HUES6 (cell line): ENCODE measurements at regions not wholly inside any gene's neighbourhood (a gene's known extent, or its start where the extent isn't known, plus 50 kb on each side); places are given as distances from the start of the nearest gene placed in this dataset.
"Not testable (repeated sequence)": the region's sequence is repeated elsewhere in the genome, so short reads cannot be mapped to it uniquely, and the experiment has no call there.

Source experiments
- H3K27ac ChIP-seq: 2 replicates; pipeline ENCODE4 v1.7.0; 2013; ENCODE audit warnings: low read depth, mild to moderate bottlenecking, low read length, inconsistent platforms
- H3K27me3 ChIP-seq: 2 replicates; pipeline ENCODE4 v1.6.1; 2013; ENCODE audit warnings: low read length; ENCODE audit not compliant: control insufficient read depth, insufficient read depth
- H3K36me3 ChIP-seq: 2 replicates; pipeline ENCODE4 v1.6.1; 2013; ENCODE audit warnings: low read length; ENCODE audit not compliant: control insufficient read depth, insufficient read depth
- H3K4me1 ChIP-seq: 2 replicates; pipeline ENCODE4 v1.6.1; 2013; ENCODE audit warnings: low read length; ENCODE audit not compliant: control insufficient read depth, insufficient read depth
- H3K4me3 ChIP-seq: 2 replicates; pipeline ENCODE4 v1.5.1; 2013; ENCODE audit warnings: low read depth, low read length
- H3K9ac ChIP-seq: one replicate; pipeline ENCODE4 v1.6.1; 2013; ENCODE audit warnings: mild to moderate bottlenecking, low read length
- H3K9me3 ChIP-seq: 2 replicates; pipeline ENCODE4 v1.6.1; 2013; ENCODE audit warnings: low read depth, low read length; ENCODE audit not compliant: control insufficient read depth, insufficient read depth

GRCh38 chr15:87675271-87675670, 581.3 kb downstream of the NTRK3 start:
- H3K36me3 ChIP-seq = no peaks in the 10 kb centered on the region
- H3K9ac ChIP-seq = no peak overlapping the region
- H3K4me1 ChIP-seq = no peaks in the 10 kb centered on the region
- no peaks in the 10 kb centered on the region for H3K9me3 ChIP-seq
- H3K4me3 ChIP-seq = no peak overlapping the region
- no peaks in the 10 kb centered on the region for H3K27me3 ChIP-seq
- no peak overlapping the region for H3K27ac ChIP-seq

- no peaks in the 10 kb centered on the region for H3K27me3 ChIP-seq
- H3K27ac ChIP-seq = no peak overlapping the region
- no peaks in the 10 kb centered on the region for H3K4me1 ChIP-seq
- peaks cover 11% of the 10 kb centered on the region; the same call in 1 of the 2 replicates for H3K9me3 ChIP-seq
- no peak overlapping the region for H3K4me3 ChIP-seq
- H3K36me3 ChIP-seq = no peaks in the 10 kb centered on the region
- H3K9ac ChIP-seq = no peak overlapping the region
Observed at GRCh38 chr15:87672309-87673288, 583.9 kb downstream of the NTRK3 start.

- no peaks in the 10 kb centered on the region for H3K36me3 ChIP-seq
- no peaks in the 10 kb centered on the region for H3K27me3 ChIP-seq
- H3K27ac ChIP-seq = no peak overlapping the region
- H3K9me3 ChIP-seq = peaks cover 19% of the 10 kb centered on the region; the same call in 1 of the 2 replicates
- H3K4me3 ChIP-seq = no peak overlapping the region
- no peaks in the 10 kb centered on the region for H3K4me1 ChIP-seq
- H3K9ac ChIP-seq = no peak overlapping the region
Observed at GRCh38 chr15:87671289-87671688, 585.2 kb downstream of the NTRK3 start.

GRCh38 chr15:87669846-87670245, 586.7 kb downstream of the NTRK3 start:
- Histone ChIP-seq H3K27ac (no peak overlapping the region), H3K4me3 (no peak overlapping the region), H3K4me1 (no peaks in the 10 kb centered on the region), H3K9ac (no peak overlapping the region), H3K27me3 (no peaks in the 10 kb centered on the region), H3K36me3 (no peaks in the 10 kb centered on the region), H3K9me3 (peaks cover 19% of the 10 kb centered on the region; the same call in 1 of the 2 replicates)

- H3K9me3 ChIP-seq = peaks cover 20% of the 10 kb centered on the region; the same call in 1 of the 2 replicates
- H3K27ac ChIP-seq, H3K4me3 ChIP-seq, H3K27me3 ChIP-seq, H3K9ac ChIP-seq, H3K36me3 ChIP-seq, H3K4me1 ChIP-seq: not testable (repeated sequence)
Observed at GRCh38 chr15:87668768-87669564, 587.6 kb downstream of the NTRK3 start.

- Histone ChIP-seq H3K4me3 (no peak overlapping the region), H3K27me3 (no peaks in the 10 kb centered on the region), H3K9me3 (peaks cover 25% of the 10 kb centered on the region), H3K9ac (no peak overlapping the region), H3K27ac (no peak overlapping the region), H3K36me3 (no peaks in the 10 kb centered on the region), H3K4me1 (no peaks in the 10 kb centered on the region)
Observed at GRCh38 chr15:87667643-87668042, 588.9 kb downstream of the NTRK3 start.

GRCh38 chr15:87662575-87662974, 594.0 kb downstream of the NTRK3 start:
- no peak overlapping the region for H3K27ac ChIP-seq
- no peak overlapping the region for H3K4me3 ChIP-seq
- H3K4me1 ChIP-seq = no peaks in the 10 kb centered on the region
- H3K9me3 ChIP-seq = peaks cover 14% of the 10 kb centered on the region
- H3K36me3 ChIP-seq = no peaks in the 10 kb centered on the region
- H3K27me3 ChIP-seq = no peaks in the 10 kb centered on the region
- H3K9ac ChIP-seq = no peak overlapping the region

DNA sequence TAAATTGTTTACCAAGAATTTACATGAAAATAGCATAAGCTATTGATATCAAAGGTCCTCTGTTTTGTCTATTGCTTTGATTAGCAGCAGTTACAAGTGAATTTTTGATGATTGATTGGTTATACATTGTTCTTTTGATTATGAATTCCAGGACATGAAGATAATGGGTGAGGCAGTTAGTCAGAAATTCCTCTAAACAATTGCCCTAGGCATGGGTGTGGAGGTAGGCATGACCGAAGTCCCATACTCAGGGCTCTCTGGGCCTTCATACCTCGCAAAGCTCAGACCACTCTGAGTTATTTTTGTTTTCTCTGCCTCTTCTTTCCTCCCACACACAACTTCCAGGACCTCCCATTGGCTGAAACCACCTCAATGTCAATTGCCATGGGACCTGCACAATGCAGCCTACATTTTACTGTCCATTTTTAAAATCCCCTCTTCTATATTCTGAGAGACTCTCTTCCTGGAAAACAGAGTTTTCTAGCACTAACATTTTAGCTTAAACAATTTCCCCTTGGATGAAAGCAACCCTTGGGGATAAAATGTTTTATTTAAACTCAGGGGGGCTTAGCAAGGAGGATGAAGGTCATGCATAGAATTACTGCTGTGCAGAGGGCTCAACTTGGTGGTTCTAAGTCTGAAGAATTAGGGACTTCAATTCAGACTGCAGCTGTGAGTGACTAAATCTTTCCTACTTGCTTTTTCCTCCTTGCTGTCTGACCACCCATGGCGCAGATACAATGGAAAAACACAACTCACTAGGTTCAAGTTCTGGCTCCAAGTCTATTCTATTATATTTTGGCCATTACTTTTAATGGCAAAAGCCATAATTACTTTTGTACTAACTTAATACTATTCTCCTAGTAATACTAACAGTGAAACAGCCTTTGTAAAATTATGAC, 594.8 kb downstream of the NTRK3 start:
- no peaks in the 10 kb centered on the region for H3K27me3 ChIP-seq
- H3K4me1 ChIP-seq = no peaks in the 10 kb centered on the region
- no peaks in the 10 kb centered on the region for H3K36me3 ChIP-seq
- H3K27ac ChIP-seq = no peak overlapping the region
- H3K4me3 ChIP-seq = no peak overlapping the region
- H3K9me3 ChIP-seq = peaks cover 6% of the 10 kb centered on the region
- H3K9ac ChIP-seq = no peak overlapping the region

DNA sequence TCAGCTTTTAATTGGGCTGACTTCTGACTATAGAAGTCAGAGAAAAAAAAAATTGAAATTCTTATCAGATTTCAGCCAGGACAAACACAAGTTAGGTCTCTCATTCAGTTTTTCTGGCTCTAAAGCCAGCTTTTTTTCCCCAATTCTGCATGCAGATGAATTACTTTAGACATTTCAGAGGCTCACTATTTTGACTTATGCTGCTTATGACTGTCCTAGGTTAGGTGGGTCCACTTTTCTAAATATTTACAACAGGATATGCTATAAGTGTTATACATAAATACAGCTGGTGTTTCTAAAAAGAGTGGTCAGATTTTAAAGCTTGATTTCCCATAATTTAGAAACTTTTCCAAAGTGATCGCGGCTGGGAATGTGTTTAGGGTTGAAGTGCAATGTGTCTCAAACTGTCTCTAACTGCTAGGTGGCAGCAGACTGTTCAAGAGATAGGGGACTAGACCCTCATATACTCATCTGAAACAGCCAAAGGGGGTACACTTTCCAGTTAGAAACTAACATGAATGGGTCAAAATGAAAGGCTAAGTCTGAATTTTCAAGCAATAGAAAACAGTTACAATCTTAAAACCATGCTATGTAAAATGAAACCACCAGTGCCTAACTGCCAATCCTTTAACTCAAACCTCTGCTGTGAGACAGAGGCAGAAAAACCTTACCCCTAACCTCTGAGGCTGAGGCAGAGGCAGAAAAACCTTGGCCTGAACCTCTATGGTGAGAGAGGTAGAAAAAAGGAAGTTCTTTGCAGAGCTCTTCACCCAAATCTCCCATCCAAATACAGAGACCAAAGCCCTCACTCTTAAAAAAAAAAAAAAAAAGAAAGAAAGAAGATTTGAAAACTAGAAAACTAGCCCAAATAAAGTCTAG, 596.0 kb downstream of the NTRK3 start:
- Histone ChIP-seq H3K4me3 (no peak overlapping the region), H3K27ac (no peak overlapping the region), H3K9ac (no peak overlapping the region), H3K4me1 (no peaks in the 10 kb centered on the region), H3K27me3 (no peaks in the 10 kb centered on the region), H3K36me3 (no peaks in the 10 kb centered on the region), H3K9me3 (peaks cover 6% of the 10 kb centered on the region)

GRCh38 chr15:87656372-87656771, 600.2 kb downstream of the NTRK3 start:
- Histone ChIP-seq H3K9me3 (no peaks in the 10 kb centered on the region), H3K27ac (no peak overlapping the region), H3K27me3 (no peaks in the 10 kb centered on the region), H3K4me1 (no peaks in the 10 kb centered on the region), H3K4me3 (no peak overlapping the region), H3K9ac (no peak overlapping the region), H3K36me3 (no peaks in the 10 kb centered on the region)
